Esophagus squamous epithelium (tissue), 5 donors: ENCODE measurements at regions not wholly inside any gene's neighbourhood (a gene's known extent, or its start where the extent isn't known, plus 50 kb on each side); places are given as distances from the start of the nearest gene placed in this dataset.
A peak's percentile ranks its signal among the peaks of the same experiment; 100 is the strongest.

Experiments
- DNase-seq: peaks from one replicate; lab custom pipeline; 2025; lab: John Stamatoyannopoulos, UW
- H3K27ac ChIP-seq, 4 donors: fragments of 200-600 bp; sonication (generic); one replicate each; pipeline ENCODE4 v1.5.1; 2016 to 2019; ENCODE audit warnings: mild to moderate bottlenecking in 1 of 4
- H3K27me3 ChIP-seq, 4 donors: fragments of 200-600 bp; sonication (generic); 1 replicate in 3 of 4; 2 replicates in 1 of 4; pipeline versions ENCODE4 v1.5.1 to v1.6.0; 2017 to 2021; ENCODE audit warnings: antibody characterized with exemption in 1 of 4
- H3K36me3 ChIP-seq, 3 donors: fragments of 200-600 bp; sonication (generic); one replicate each; pipeline ENCODE4 v1.5.1; 2016 to 2019
- H3K4me1 ChIP-seq, 3 donors: fragments of 200-600 bp; sonication (generic); one replicate each; pipeline ENCODE4 v1.5.1; 2017 to 2019
- H3K4me3 ChIP-seq, 4 donors: fragments of 200-600 bp; sonication (generic); 1 replicate in 3 of 4; 2 replicates in 1 of 4; pipeline ENCODE4 v1.5.1; 2016 to 2019; ENCODE audit warnings: mild to moderate bottlenecking in 2 of 4, moderate library complexity in 1 of 4
- H3K9me3 ChIP-seq, 3 donors: fragments of 200-600 bp; sonication (generic); one replicate each; pipeline ENCODE4 v1.5.1; 2016 to 2019
- POLR2A ChIP-seq, 4 donors: fragments of 450-650 bp; IDR thresholded peaks; one replicate each; pipeline ENCODE4 v1.6.1; 2017; ENCODE audit warnings: antibody characterized with exemption in 4 of 4, mild to moderate bottlenecking in 4 of 4, moderate library complexity in 3 of 4
- WGBS, 2 donors: methylation state at CpG; one replicate each; pipeline ENCODE4 v1.1.5; 2018; 5-methylcytosine and 5-hydroxymethylcytosine counted together
- intact Hi-C: fragments of 100-400 bp; cut with DNase I; formaldehyde crosslinking; loops from one replicate; pipeline ENCODE4 v1.15.0; 2022
- TF ChIP-seq, protein P1 (sequence below), 6 experiments: fragments of 450-650 bp in 4 of 6; fragments of 200-600 bp in 2 of 6; sonication (generic) in 2 of 6; IDR thresholded peaks; one replicate each; pipeline ENCODE4 v1.5.1; 2016 to 2019; ENCODE audit warnings: antibody characterized with exemption in 6 of 6, mild to moderate bottlenecking in 4 of 6, moderate library complexity in 4 of 6
- donor health status: DM: yes; HTN: yes; CAD: no.

DNA sequence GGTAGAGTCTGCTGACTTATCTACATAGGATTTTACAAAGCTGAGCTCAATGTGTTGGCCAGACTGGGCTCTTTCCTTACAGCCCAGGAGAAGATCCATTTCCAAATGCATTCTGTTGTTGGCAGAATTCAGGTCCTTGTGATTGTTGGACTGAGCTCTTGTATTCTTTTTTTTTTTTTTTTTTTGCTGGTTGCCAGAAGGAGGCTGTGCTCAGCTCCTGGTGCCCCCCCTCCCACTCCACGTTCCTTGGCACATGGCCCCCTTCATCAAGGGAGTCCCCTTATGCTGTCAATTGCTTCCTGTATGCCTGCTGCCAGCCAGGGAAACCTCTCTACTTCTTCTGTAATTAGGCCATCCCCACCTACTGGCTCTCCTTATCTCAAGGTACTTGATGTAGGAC is 518.1 kb upstream of the AKR1E2 start:
- intact Hi-C loops: no loop called here
- H3K4me1 ChIP-seq: peaks cover 0 to 19% (median 0%) of the 10 kb centered on the region in 3 donors

DNA sequence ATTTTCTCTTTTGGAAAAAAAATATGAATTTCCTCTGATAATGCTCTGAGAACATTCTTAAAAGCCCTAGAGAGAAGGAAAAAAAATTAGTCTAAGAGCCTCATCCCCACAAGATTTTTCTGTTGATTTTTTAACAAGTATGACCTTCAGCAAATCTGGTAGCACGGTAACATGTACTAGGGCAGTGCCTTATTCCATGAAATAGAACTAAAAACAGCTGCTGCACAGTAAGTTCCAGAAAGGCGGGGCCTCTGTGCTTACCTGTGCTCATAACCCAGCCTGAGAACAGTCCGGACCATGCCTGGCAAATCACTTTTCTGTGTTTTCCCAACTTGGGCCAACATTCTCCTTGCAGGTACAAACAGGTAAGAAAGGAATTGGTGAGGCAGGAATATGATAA is 519.1 kb upstream of the AKR1E2 start:
- no peaks in the 10 kb centered on the region for H3K9me3 ChIP-seq
- H3K4me3 ChIP-seq: no peak overlapping the region
- H3K4me1 ChIP-seq: peaks cover 0 to 19% (median 0%) of the 10 kb centered on the region in 3 donors
- H3K27ac ChIP-seq: peak overlapping the region in 1 of 4 donors; percentile 26
- H3K36me3 ChIP-seq: no peaks in the 10 kb centered on the region
- 46 to 57% methylated on average over 3 of the region's 3 CpGs for WGBS, 2 donors
- intact Hi-C loops: no loop called here
- H3K27me3 ChIP-seq: no peaks in the 10 kb centered on the region
- no peak for DNase-seq
- TF ChIP-seq, protein P1, sequence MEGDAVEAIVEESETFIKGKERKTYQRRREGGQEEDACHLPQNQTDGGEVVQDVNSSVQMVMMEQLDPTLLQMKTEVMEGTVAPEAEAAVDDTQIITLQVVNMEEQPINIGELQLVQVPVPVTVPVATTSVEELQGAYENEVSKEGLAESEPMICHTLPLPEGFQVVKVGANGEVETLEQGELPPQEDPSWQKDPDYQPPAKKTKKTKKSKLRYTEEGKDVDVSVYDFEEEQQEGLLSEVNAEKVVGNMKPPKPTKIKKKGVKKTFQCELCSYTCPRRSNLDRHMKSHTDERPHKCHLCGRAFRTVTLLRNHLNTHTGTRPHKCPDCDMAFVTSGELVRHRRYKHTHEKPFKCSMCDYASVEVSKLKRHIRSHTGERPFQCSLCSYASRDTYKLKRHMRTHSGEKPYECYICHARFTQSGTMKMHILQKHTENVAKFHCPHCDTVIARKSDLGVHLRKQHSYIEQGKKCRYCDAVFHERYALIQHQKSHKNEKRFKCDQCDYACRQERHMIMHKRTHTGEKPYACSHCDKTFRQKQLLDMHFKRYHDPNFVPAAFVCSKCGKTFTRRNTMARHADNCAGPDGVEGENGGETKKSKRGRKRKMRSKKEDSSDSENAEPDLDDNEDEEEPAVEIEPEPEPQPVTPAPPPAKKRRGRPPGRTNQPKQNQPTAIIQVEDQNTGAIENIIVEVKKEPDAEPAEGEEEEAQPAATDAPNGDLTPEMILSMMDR (IDR thresholded peaks at IDR 0.05): no peak
- no peak for TF ChIP-seq POLR2A (IDR thresholded peaks at IDR 0.05)

More for the DNA sequence above, 518.1 kb upstream of the AKR1E2 start:
- no peak overlapping the region for H3K4me3 ChIP-seq
- no peak for DNase-seq
- WGBS, 2 donors: 0 to 22% methylated on average over 1 of the region's 1 CpG
- TF ChIP-seq, protein P1 (IDR thresholded peaks at IDR 0.05): no peak
- TF ChIP-seq POLR2A (IDR thresholded peaks at IDR 0.05): no peak
- H3K27ac ChIP-seq: peak overlapping the region in 1 of 4 donors; percentile 15
- H3K36me3 ChIP-seq: no peaks in the 10 kb centered on the region
- no peaks in the 10 kb centered on the region for H3K27me3 ChIP-seq
- H3K9me3 ChIP-seq: no peaks in the 10 kb centered on the region

DNA sequence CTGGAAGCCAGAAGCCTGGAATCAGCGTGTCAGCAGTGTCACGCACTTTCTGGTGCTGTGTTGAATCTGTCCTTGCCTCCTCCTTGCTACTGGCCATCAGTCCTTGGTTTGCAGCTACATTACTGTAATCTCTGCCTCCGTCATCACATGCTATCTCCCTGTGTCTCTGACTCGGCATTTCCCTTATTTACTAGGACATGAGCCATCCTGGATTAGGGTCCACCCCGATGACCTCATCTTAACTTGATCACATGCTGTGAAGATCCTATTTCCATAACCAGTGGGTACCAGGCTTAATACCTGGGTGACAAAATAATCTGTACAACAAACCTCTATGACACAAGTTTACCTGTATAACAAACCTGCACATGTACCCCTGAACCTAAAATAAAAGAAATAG is 518.0 kb upstream of the KLF6 start:
- intact Hi-C loops: no loop called here
- Histone ChIP-seq H3K27ac (no peak overlapping the region), H3K4me1 (peaks cover 0 to 15% (median 0%) of the 10 kb centered on the region in 3 donors), H3K27me3 (no peaks in the 10 kb centered on the region), H3K9me3 (no peaks in the 10 kb centered on the region), H3K4me3 (no peak overlapping the region), H3K36me3 (no peaks in the 10 kb centered on the region)
- no peak for DNase-seq
- 77 to 93% methylated on average over 3 to 5 of the region's 5 CpGs for WGBS, 2 donors
- no peak for TF ChIP-seq POLR2A (IDR thresholded peaks at IDR 0.05)
- TF ChIP-seq, protein P1 (IDR thresholded peaks at IDR 0.05): no peak

DNA sequence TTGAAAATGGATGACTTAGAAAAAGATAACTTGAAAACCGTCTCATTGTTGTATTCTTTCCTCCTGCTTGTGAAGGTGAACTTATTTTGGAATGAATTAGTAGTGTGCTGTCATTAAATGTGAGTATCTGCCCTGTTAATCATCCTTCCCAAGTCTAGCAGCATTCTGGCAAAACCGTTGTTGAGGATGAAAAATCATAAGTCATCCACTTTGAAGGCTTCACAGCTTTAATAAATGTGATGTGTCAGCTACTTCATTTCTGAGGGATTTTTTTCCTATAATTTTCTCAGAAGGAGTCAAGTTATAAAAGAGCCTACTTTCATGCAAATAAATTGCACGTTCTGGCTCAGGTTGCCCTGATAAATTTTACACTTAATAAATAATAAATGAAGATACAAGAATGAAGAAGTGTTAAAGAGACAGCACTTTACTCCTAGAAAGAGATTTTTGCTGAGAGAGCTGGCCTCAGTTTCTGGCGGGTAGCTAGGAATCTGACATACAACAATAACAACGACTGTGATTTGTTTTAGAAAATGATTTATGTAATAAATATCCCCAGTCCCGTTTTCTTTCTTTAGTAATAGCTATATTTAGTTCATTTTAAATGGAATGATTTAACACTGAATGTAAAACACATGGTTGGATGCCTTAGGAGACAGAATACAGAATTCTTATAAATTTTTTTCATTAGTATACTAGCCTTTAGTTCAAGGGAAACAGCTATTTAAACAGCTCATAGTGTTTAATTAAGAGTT is 516.5 kb upstream of the KLF6 start:
- Histone ChIP-seq H3K36me3 (no peaks in the 10 kb centered on the region), H3K27ac (no peak overlapping the region), H3K4me1 (no peaks in the 10 kb centered on the region), H3K4me3 (no peak overlapping the region), H3K9me3 (no peaks in the 10 kb centered on the region), H3K27me3 (no peaks in the 10 kb centered on the region)
- intact Hi-C loops: no loop called here
- DNase-seq: no peak
- 44 to 45% methylated on average over 6 of the region's 6 CpGs for WGBS, 2 donors
- TF ChIP-seq POLR2A (IDR thresholded peaks at IDR 0.05): no peak
- TF ChIP-seq, protein P1 (IDR thresholded peaks at IDR 0.05): no peak

DNA sequence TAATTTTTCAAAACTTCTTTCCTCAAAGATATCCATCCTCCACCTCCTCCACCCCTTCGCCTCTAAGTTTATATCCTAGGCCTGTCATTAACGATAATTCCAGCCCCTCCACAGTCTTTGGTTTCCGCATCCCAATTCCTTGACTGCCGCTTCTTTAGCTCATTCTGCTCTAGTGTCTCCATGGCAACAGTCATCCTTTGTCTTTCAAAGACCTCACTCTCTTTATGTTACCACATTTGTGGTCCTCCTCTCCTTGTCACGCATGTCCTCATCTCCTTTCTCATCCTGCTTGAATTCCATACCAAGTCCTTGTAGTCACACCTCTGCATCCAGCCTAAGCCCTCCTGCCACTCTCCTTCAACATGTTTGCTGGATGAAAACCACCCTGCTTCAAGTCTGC is 511.2 kb upstream of the KLF6 start:
- TF ChIP-seq POLR2A (IDR thresholded peaks at IDR 0.05): no peak
- TF ChIP-seq, protein P1 (IDR thresholded peaks at IDR 0.05): no peak
- intact Hi-C loops: no loop called here
- no peak for DNase-seq
- H3K36me3 ChIP-seq: no peaks in the 10 kb centered on the region
- no peaks in the 10 kb centered on the region for H3K4me1 ChIP-seq
- H3K9me3 ChIP-seq: no peaks in the 10 kb centered on the region
- WGBS, 2 donors: 94 to 98% methylated on average over 5 of the region's 5 CpGs
- no peak overlapping the region for H3K4me3 ChIP-seq
- H3K27ac ChIP-seq: no peak overlapping the region
- no peaks in the 10 kb centered on the region for H3K27me3 ChIP-seq
